SW 1271 (cell line): ENCODE measurements at regions not wholly inside any gene's neighbourhood (a gene's known extent, or its start where the extent isn't known, plus 50 kb on each side); places are given as distances from the start of the nearest gene placed in this dataset.

Experiments used
- DNase-seq, 2 experiments: peaks; one replicate each; lab custom pipeline; 2025; lab: John Stamatoyannopoulos, UW

- no peak for DNase-seq
Observed at GRCh38 chr2:236656166-236656565, 86.5 kb downstream of the ACKR3 start.

GRCh38 chr2:236656721-236657120 is 87.1 kb downstream of the ACKR3 start:
- no peak for DNase-seq

- no peak for DNase-seq
Observed at GRCh38 chr2:236657215-236657614, 87.6 kb downstream of the ACKR3 start.

- no peak for DNase-seq
Observed at GRCh38 chr2:236657801-236658200, 88.2 kb downstream of the ACKR3 start.

- no peak for DNase-seq
Observed at GRCh38 chr2:236658974-236659757, 89.5 kb downstream of the ACKR3 start.

- DNase-seq = no peak
Observed at GRCh38 chr2:236659758-236660150, 90.1 kb downstream of the ACKR3 start.

GRCh38 chr2:236661061-236661761 is 91.6 kb downstream of the ACKR3 start:
- no peak for DNase-seq

GRCh38 chr2:236661762-236662110 is 92.1 kb downstream of the ACKR3 start:
- DNase-seq = no peak

GRCh38 chr2:236662231-236663185 is 92.9 kb downstream of the ACKR3 start:
- no peak for DNase-seq

- no peak for DNase-seq
Observed at GRCh38 chr2:236663287-236664101, 93.9 kb downstream of the ACKR3 start.

GRCh38 chr2:236664136-236664535 is 94.5 kb downstream of the ACKR3 start:
- DNase-seq = no peak

GRCh38 chr2:236665101-236665500 is 95.5 kb downstream of the ACKR3 start:
- no peak for DNase-seq

- DNase-seq = no peak
Observed at GRCh38 chr2:236665572-236666118, 96.0 kb downstream of the ACKR3 start.

- no peak for DNase-seq
Observed at GRCh38 chr2:236666646-236667204, 97.1 kb downstream of the ACKR3 start.

GRCh38 chr2:236667526-236667925 is 97.9 kb downstream of the ACKR3 start:
- no peak for DNase-seq

GRCh38 chr2:236668531-236668969 is 98.9 kb downstream of the ACKR3 start:
- no peak for DNase-seq

- DNase-seq = no peak
Observed at GRCh38 chr2:236670235-236670620, 100.6 kb downstream of the ACKR3 start.

- no peak for DNase-seq
Observed at GRCh38 chr2:236671896-236672562, 102.4 kb downstream of the ACKR3 start.

- no peak for DNase-seq
Observed at GRCh38 chr2:236672606-236673005, 103.0 kb downstream of the ACKR3 start.

- DNase-seq = no peak
Observed at GRCh38 chr2:236673126-236673822, 103.6 kb downstream of the ACKR3 start.
